ENCODE measurements at regions not wholly inside any gene's neighbourhood (a gene's known extent, or its start where the extent isn't known, plus 50 kb on each side); places are given as distances from the start of the nearest gene placed in this dataset.

DNA sequence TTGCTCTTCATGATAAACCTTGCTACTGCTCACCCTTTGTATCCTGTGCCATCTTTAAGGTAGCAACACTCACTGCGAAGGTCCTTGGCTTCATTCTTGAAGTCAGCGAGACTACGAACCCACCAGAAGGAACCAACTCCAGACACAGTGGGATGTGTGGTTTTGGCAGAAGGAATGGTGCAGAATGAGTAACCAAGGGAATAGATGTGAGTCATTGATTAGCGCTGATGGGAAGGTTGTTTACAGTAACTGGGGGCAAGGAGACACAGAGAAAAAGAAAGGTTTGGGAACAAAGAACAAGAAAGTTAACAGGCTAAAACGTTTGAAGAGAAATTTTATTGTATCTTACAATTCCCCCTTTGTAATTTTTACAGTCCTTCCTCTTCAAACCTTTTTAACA lies 266.1 kb upstream of the AMELY start:
- Histone ChIP-seq H3K27ac (no peak overlapping the region), H3K9me3 (replicated peaks) (no peaks in the 10 kb centered on the region), H3K36me3 (no peaks in the 10 kb centered on the region), H3K4me3 (no peak overlapping the region), H3K4me1 (no peaks in the 10 kb centered on the region), H3K27me3 (no peaks in the 10 kb centered on the region)
- no peak for DNase-seq

DNA sequence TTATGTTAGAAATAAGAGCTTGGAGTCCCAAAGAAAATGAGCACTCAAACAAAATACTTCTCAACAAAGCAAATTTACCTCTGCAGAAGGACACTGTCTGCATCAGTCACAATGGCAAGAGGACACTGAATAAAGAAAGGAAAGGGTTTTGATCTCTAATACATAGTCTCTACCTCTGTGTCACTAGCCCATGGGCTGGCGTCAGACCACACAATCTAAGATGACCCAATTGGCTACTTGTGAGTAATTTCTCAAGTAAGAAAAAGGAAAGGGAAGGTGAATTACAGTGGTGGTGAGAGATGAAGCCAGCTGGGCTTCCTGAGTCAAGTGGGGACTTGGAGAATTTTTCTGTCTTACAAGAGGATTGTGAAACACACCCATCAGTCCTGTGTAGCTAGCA lies 257.9 kb upstream of the AMELY start:
- Histone ChIP-seq H3K36me3 (no peaks in the 10 kb centered on the region), H3K4me1 (no peaks in the 10 kb centered on the region), H3K9me3 (replicated peaks) (no peaks in the 10 kb centered on the region), H3K27ac (no peak overlapping the region), H3K4me3 (no peak overlapping the region), H3K27me3 (no peaks in the 10 kb centered on the region)
- DNase-seq: no peak

- H3K27me3 ChIP-seq: no peaks in the 10 kb centered on the region
- H3K36me3 ChIP-seq: no peaks in the 10 kb centered on the region
- H3K4me1 ChIP-seq: no peaks in the 10 kb centered on the region
- no peaks in the 10 kb centered on the region for H3K9me3 ChIP-seq (replicated peaks)
- no peak overlapping the region for H3K27ac ChIP-seq
- no peak overlapping the region for H3K4me3 ChIP-seq
- DNase-seq: no peak
These were observed 229.9 kb upstream of the AMELY start for GRCh38 chrY:7141477-7141876.
